Jurkat, Clone E6-1 (cell line): ENCODE measurements at regions not wholly inside any gene's neighbourhood (a gene's known extent, or its start where the extent isn't known, plus 50 kb on each side); places are given as distances from the start of the nearest gene placed in this dataset.
"Not testable (repeated sequence)": the region's sequence is repeated elsewhere in the genome, so short reads cannot be mapped to it uniquely, and the experiment has no call there.

ENCODE experiments used
- DNase-seq: peaks from one replicate; pipeline ENCODE4 v3.0.0-alpha.2; 2011; ENCODE audit warnings: low read depth, low spot score
- H3K4me3 ChIP-seq: 2 replicates; pipeline ENCODE4 v1.5.1; 2011; ENCODE audit warnings: mild to moderate bottlenecking, low read length, control low read depth, moderate library complexity

DNA sequence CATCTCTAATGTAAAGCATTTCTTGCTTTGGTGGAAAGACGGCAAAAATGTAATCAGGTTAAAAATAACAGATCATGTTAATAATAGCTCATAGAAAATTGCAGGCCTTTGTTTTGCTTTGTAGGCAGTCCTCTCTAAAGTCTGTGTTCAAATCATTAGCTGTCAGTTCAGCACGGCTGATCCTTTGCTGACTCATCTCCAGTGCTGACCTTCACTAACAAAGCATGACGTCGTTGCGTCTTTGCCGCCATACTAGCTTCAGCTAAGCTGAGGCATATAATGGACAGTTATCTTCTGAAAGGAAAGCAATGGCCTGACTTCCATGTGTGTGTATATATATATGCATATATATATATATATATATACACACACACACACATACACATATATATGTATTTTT lies 984.6 kb downstream of the CDY2B start:
- no peak for DNase-seq
- no peak overlapping the region for H3K4me3 ChIP-seq

DNA sequence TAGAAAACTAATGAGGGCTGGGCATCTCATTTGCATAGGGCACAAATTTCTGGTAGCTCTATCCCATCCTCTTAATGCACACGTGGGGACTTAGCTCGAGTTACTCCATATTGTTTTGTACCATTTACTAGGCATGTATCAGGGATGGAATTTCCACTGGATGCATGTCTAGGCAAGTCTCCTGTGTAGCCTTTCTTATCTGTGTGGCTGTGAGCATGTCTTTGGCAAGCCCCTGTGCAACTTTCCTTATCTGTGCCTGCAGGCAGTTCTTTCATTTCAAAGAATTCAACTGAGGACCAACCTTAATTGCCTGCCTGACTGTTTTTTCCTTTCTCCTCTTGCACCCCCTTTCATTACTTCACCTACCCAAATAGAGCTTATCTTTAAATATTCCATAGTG lies 992.9 kb downstream of the CDY2B start:
- no peak for DNase-seq
- H3K4me3 ChIP-seq, result no peak overlapping the region

DNA sequence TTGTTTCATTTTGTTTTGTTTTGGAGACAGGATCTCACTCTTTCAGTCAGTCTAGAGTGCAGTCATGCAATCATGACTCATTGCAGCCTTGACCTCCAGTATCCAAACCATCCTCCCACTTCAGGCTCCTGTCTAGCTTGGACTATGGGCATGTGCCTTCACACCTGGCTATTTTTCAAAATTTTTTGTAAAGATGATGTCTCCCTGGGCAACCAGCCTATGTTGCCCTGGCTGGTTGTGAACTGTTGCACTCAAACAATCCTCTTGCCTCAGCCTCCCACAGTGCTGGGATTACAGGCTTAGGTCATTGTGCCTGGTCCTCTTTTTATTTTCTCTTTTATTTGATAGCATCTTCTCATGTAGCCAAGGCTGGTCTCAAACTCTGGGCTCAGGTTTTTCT lies 1019.3 kb downstream of the CDY2B start:
- no peak overlapping the region for H3K4me3 ChIP-seq
- no peak for DNase-seq

DNA sequence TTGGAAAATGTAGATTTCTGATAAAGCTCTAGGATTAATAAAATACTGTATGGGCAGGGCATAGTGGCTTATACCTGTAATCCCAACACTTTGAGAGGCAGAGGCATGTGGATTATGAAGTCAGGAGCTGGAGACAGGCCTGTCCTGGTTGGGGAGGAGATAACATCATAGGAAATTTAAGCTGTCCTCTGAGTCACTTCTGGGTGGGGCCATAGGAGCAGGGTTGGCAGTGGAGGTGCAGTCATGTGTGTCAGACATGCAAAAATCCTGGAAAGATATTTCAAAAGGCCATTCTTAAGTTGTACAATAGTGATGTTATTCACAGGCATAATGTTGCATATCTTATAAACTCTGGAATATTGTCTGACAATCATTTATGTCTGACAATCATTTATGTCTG lies 1038.5 kb downstream of the CDY2B start:
- H3K4me3 ChIP-seq, result no peak overlapping the region
- DNase-seq, result no peak

DNA sequence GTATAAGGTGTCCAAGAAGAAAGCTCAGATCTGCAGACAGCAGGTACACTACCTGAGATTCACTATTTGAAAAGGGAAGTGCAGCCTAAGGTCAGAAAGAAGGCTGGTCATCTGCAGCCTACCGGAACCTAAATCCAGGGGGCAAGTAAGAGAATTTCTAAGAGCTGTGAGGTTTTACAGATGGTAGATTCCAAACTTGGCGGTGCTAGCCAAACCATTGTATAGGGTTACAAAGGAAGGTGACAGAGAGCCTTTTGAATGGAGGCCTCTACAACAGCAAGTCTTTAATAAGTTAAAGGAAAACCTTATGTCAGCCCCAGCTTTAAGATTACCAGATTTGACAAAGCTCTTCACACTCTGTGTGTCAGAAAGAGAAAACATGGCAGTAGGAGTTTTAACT lies 1044.8 kb downstream of the CDY2B start:
- H3K4me3 ChIP-seq, result no peak overlapping the region

DNA sequence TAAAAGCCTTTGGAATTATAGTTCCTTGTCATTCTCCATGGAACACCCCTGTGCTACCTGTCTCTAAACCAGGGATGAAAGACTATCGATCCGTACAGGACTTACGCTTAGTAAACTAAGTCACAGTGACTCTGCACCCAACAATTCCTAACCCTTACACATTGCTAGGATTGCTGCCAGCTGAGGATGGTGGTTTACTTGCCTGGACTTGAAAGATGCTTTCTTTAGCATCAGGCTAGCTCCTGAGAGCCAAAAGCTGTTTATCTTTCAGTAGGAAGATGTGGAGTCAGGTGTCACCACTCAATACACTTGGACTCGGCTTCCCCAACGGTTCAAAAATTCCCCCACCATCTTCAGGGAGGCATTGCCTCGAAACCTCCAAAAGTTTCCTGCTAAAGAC lies 1045.3 kb downstream of the CDY2B start:
- no peak for DNase-seq
- no peak overlapping the region for H3K4me3 ChIP-seq

More for the DNA sequence above, 1044.8 kb downstream of the CDY2B start:
- no peak for DNase-seq

DNA sequence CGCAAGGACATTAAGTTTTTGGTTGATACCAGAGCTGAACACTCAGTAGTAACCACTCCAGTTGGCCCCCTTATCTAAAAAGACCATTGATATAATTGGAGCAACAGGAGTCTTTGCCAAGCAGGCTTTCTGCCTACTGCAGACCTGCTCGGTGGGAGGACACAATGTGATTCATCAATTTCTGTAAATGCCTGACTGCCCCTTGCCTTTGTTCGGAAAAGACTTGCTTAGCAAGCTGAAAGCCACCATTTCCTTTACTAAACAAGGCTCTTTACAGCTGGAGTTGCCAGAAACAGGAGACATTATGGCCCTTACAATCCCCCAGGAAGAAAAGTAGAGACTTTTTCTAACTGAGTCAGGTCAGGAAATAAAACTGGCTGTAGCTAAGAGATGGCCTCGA lies 1045.9 kb downstream of the CDY2B start:
- H3K4me3 ChIP-seq, result no peak overlapping the region
- no peak for DNase-seq

DNA sequence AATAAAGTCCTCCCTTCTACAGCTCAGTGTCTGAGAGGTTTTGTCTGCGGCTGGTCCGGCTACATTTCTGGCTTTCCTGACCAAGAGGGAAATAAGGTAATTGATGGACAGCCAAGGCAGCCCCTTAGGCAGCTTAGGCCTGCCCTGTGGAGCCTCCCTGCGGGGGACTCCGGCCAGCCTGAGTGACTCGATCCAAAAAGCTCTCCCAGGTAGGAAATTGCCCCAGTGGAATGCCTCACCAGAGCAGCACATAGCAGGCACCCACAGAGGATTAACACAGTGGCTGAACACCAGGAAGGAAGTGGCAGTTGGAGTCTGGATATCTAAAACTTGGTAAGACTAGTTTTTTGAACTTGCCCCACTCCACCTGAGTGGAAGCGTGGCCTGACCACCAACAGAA lies 1048.3 kb downstream of the CDY2B start:
- peak; percentile 45 for DNase-seq
- no peak overlapping the region for H3K4me3 ChIP-seq

DNA sequence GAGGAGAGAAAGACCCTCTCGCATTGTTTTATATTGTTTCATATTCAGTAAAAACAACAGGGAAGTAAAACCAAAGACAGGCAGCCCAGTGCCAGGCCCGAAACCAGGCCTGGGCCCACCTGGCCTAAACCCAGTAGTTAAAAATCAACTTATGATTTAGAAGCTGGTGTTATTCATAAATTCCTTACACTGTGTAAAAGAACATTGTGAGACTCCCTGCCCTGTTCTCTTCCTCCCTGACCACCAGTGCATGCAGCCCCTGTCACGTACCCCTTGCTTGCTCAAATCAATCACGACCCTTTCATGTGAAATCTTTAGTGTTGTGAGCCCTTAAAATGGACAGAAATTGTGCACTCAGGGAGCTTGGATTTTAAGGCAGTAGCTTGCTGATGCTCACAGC lies 1048.7 kb downstream of the CDY2B start:
- not testable (repeated sequence) for H3K4me3 ChIP-seq, DNase-seq

DNA sequence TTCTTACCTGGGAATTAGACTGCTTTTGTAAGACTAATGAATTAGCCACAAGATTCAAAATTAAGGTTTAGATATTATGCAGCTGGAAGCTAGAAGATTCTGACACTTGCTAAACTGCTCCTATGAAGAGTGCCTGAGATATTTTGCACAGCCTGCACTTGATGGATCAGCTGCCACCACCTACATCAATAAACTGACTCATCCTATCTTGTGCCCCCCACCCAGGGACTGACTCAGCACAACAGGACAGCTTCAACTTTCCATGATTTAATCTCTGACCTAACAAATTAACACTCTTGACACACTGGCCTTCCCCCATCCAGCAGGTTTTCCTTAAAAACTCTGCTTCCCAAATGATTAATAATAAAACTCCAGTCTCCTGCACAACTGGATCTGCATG lies 1072.3 kb downstream of the CDY2B start:
- DNase-seq, result no peak
- no peak overlapping the region for H3K4me3 ChIP-seq
